ENCODE measurements at regions not wholly inside any gene's neighbourhood (a gene's known extent, or its start where the extent isn't known, plus 50 kb on each side); places are given as distances from the start of the nearest gene placed in this dataset.

DNA sequence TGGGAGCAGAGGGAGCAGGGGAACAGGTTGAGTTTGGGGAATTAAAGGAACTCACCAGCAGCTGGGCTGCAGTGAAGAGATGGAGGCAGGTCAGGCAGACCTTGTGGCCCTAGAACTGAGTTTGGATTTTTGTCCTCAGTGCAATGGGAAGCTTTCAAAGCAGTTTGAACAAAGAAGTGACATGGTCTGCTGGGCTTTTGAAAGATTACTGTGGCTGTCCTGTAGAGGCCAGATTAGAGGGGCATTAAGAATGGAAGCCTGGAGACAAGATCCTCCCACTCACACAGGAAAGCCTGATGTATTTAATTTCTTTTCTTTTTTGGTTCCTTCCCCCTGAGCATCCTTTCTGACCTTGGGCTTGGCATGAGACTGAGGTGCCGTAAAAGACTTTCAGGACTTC, 118.1 kb upstream of the LHCGR start:
- no peaks in the 10 kb centered on the region for H3K9me3 Mint-ChIP-seq (ENCODE audit: low read depth)
- no peak overlapping the region for H3K27ac Mint-ChIP-seq (ENCODE audit: unreplicated experiment)
- no peaks in the 10 kb centered on the region for H3K4me1 Mint-ChIP-seq (ENCODE audit: low read depth)
- peaks cover 12% of the 10 kb centered on the region for H3K27me3 Mint-ChIP-seq (ENCODE audit: low read depth)
- TF ChIP-seq, protein P1, sequence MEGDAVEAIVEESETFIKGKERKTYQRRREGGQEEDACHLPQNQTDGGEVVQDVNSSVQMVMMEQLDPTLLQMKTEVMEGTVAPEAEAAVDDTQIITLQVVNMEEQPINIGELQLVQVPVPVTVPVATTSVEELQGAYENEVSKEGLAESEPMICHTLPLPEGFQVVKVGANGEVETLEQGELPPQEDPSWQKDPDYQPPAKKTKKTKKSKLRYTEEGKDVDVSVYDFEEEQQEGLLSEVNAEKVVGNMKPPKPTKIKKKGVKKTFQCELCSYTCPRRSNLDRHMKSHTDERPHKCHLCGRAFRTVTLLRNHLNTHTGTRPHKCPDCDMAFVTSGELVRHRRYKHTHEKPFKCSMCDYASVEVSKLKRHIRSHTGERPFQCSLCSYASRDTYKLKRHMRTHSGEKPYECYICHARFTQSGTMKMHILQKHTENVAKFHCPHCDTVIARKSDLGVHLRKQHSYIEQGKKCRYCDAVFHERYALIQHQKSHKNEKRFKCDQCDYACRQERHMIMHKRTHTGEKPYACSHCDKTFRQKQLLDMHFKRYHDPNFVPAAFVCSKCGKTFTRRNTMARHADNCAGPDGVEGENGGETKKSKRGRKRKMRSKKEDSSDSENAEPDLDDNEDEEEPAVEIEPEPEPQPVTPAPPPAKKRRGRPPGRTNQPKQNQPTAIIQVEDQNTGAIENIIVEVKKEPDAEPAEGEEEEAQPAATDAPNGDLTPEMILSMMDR (IDR thresholded peaks at IDR 0.05), result no peak
- no peak for DNase-seq (ENCODE audit: low spot score)
- no peak overlapping the region for H3K4me3 Mint-ChIP-seq (ENCODE audit: unreplicated experiment)
- H3K36me3 Mint-ChIP-seq (ENCODE audit: low read depth), result no peaks in the 10 kb centered on the region

GRCh38 chr2:48870942-48871341, 115.4 kb upstream of the LHCGR start:
- H3K9me3 Mint-ChIP-seq (ENCODE audit: low read depth), result no peaks in the 10 kb centered on the region
- no peak overlapping the region for H3K27ac Mint-ChIP-seq (ENCODE audit: unreplicated experiment)
- TF ChIP-seq, protein P1 (IDR thresholded peaks at IDR 0.05), result no peak

GRCh38 chr2:48870503-48870902, 115.0 kb upstream of the LHCGR start:
- Mint-ChIP-seq H3K27ac (ENCODE audit: unreplicated experiment) (no peak overlapping the region), H3K4me1 (ENCODE audit: low read depth) (no peaks in the 10 kb centered on the region), H3K9me3 (ENCODE audit: low read depth) (no peaks in the 10 kb centered on the region), H3K27me3 (ENCODE audit: low read depth) (no peaks in the 10 kb centered on the region), H3K36me3 (ENCODE audit: low read depth) (no peaks in the 10 kb centered on the region), H3K4me3 (ENCODE audit: unreplicated experiment) (no peak overlapping the region)
- no peak for DNase-seq (ENCODE audit: low spot score)
- TF ChIP-seq, protein P1 (IDR thresholded peaks at IDR 0.05), result no peak

More at GRCh38 chr2:48870942-48871341, 115.4 kb upstream of the LHCGR start:
- H3K4me1 Mint-ChIP-seq (ENCODE audit: low read depth), result no peaks in the 10 kb centered on the region
- no peak overlapping the region for H3K4me3 Mint-ChIP-seq (ENCODE audit: unreplicated experiment)
- H3K27me3 Mint-ChIP-seq (ENCODE audit: low read depth), result no peaks in the 10 kb centered on the region
- no peak for DNase-seq (ENCODE audit: low spot score)
- no peaks in the 10 kb centered on the region for H3K36me3 Mint-ChIP-seq (ENCODE audit: low read depth)

GRCh38 chr2:48865704-48866103, 110.2 kb upstream of the LHCGR start:
- H3K36me3 Mint-ChIP-seq (ENCODE audit: low read depth), result no peaks in the 10 kb centered on the region
- no peak for DNase-seq (ENCODE audit: low spot score)
- no peak overlapping the region for H3K4me3 Mint-ChIP-seq (ENCODE audit: unreplicated experiment)
- H3K27ac Mint-ChIP-seq (ENCODE audit: unreplicated experiment), result no peak overlapping the region
- no peaks in the 10 kb centered on the region for H3K4me1 Mint-ChIP-seq (ENCODE audit: low read depth)
- no peaks in the 10 kb centered on the region for H3K9me3 Mint-ChIP-seq (ENCODE audit: low read depth)
- peaks cover 3% of the 10 kb centered on the region for H3K27me3 Mint-ChIP-seq (ENCODE audit: low read depth)
- TF ChIP-seq, protein P1 (IDR thresholded peaks at IDR 0.05), result no peak

GRCh38 chr2:48860380-48860779, 104.9 kb upstream of the LHCGR start:
- H3K27me3 Mint-ChIP-seq (ENCODE audit: low read depth), result peaks cover 5% of the 10 kb centered on the region
- no peak overlapping the region for H3K4me3 Mint-ChIP-seq (ENCODE audit: unreplicated experiment)

More at GRCh38 chr2:48860380-48860779, 104.9 kb upstream of the LHCGR start:
- no peak overlapping the region for H3K27ac Mint-ChIP-seq (ENCODE audit: unreplicated experiment)
- TF ChIP-seq, protein P1 (IDR thresholded peaks at IDR 0.05), result no peak
- no peaks in the 10 kb centered on the region for H3K9me3 Mint-ChIP-seq (ENCODE audit: low read depth)
- DNase-seq (ENCODE audit: low spot score), result no peak
- no peaks in the 10 kb centered on the region for H3K36me3 Mint-ChIP-seq (ENCODE audit: low read depth)
- H3K4me1 Mint-ChIP-seq (ENCODE audit: low read depth), result no peaks in the 10 kb centered on the region
